RWPE1 (cell line): ENCODE measurements at regions not wholly inside any gene's neighbourhood (a gene's known extent, or its start where the extent isn't known, plus 50 kb on each side); places are given as distances from the start of the nearest gene placed in this dataset.

ENCODE experiments used
- CTCF ChIA-PET: fragments of 350-600 bp; sonication (Branson Sonifier 250); formaldehyde crosslinking; extraction: SDS; loops from one replicate; lab custom pipeline; 2021; lab: Yijun Ruan, JAX
- POLR2A ChIA-PET: fragments of 400-600 bp; formaldehyde crosslinking; extraction: SDS; loops from one replicate; lab custom pipeline; 2020; ENCODE audit warnings: antibody characterized with exemption; ENCODE audit not compliant: low non-redundant PET; lab: Yijun Ruan, JAX
- DNase-seq: peaks from one replicate; pipeline ENCODE4 v3.0.0; 2012; ENCODE audit warnings: low spot score
- H3K27ac ChIP-seq: fragments of 450-650 bp; 2 replicates; pipeline ENCODE4 v1.5.1; 2017
- TF ChIP-seq, protein P1 (sequence below): fragments of 450-650 bp; conservative IDR thresholded peaks from 2 replicates; pipeline ENCODE4 v1.5.1; 2017; ENCODE audit warnings: low read depth, mild to moderate bottlenecking

DNA sequence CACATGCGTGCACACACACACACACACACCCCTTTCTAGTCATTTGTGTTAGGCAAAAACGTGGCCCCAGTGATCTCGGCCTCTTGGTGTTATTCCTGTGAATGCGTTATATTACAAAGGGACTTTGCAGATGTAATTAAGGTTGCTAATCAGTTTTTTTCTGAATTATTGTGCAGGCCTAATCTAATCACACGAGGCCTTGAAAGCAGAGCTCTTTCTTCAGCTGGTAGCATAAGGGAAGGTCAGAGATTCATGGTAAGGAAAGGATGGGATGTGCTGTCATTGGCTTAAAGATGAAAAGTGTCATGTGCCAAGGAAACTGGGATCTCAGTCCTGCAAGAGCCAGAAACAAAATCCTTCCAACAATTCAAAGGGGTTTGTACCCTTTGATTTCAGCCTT, 113.4 kb upstream of the ELAC2 start:
- TF ChIP-seq, protein P1, sequence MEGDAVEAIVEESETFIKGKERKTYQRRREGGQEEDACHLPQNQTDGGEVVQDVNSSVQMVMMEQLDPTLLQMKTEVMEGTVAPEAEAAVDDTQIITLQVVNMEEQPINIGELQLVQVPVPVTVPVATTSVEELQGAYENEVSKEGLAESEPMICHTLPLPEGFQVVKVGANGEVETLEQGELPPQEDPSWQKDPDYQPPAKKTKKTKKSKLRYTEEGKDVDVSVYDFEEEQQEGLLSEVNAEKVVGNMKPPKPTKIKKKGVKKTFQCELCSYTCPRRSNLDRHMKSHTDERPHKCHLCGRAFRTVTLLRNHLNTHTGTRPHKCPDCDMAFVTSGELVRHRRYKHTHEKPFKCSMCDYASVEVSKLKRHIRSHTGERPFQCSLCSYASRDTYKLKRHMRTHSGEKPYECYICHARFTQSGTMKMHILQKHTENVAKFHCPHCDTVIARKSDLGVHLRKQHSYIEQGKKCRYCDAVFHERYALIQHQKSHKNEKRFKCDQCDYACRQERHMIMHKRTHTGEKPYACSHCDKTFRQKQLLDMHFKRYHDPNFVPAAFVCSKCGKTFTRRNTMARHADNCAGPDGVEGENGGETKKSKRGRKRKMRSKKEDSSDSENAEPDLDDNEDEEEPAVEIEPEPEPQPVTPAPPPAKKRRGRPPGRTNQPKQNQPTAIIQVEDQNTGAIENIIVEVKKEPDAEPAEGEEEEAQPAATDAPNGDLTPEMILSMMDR = no peak
- H3K27ac ChIP-seq = no peak overlapping the region
- POLR2A ChIA-PET = no interaction called here
- DNase-seq = no peak
- CTCF ChIA-PET = interaction anchor here (1.5 kb wide), 1 partner anchor 17 kb away, joined by 3 read pairs; no protein-coding TSS in a partner anchor

- ChIA-PET POLR2A (no interaction called here), CTCF (no interaction called here)
- H3K27ac ChIP-seq = no peak overlapping the region
- TF ChIP-seq, protein P1 = no peak
- no peak for DNase-seq
Measured at GRCh38 chr17:13129356-13129755, 111.5 kb upstream of the ELAC2 start.

DNA sequence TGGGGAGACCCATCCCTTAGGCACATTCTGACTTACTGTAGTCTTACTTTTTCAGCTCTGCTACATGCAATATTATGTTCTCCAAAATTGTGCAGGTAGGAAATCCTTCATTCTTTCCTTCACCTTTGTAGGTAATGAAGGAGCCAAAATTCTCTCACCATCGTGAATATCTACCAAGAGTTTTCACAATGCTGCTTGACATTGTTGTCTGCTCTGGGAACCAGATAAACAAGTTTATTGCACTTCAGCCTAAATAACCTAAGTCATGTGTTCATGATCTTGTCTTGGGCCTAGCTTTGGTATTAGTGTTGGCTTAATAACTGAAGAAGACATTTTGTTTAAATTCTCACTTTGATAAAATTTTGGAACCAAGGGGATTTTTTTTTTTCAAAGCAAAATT, 110.8 kb upstream of the ELAC2 start:
- POLR2A ChIA-PET = no interaction called here
- CTCF ChIA-PET = no interaction called here

GRCh38 chr17:13127921-13128602, 110.2 kb upstream of the ELAC2 start:
- POLR2A ChIA-PET = no interaction called here
- no peak for DNase-seq
- TF ChIP-seq, protein P1 = no peak
- no peak overlapping the region for H3K27ac ChIP-seq
- CTCF ChIA-PET = no interaction called here

More for the DNA sequence above, 110.8 kb upstream of the ELAC2 start:
- DNase-seq = no peak
- no peak overlapping the region for H3K27ac ChIP-seq
- TF ChIP-seq, protein P1 = no peak

- TF ChIP-seq, protein P1 = no peak
- no peak overlapping the region for H3K27ac ChIP-seq
- DNase-seq = no peak
- CTCF ChIA-PET = interaction anchor here (0.6 kb wide), 2 partner anchors 331 to 1237 kb away, joined by 3 to 4 read pairs; no protein-coding TSS in a partner anchor
- POLR2A ChIA-PET = no interaction called here
Measured at GRCh38 chr17:13120864-13121263, 103.0 kb upstream of the ELAC2 start.

- TF ChIP-seq, protein P1 = no peak
- POLR2A ChIA-PET = no interaction called here
- DNase-seq = no peak
- H3K27ac ChIP-seq = no peak overlapping the region
- CTCF ChIA-PET = no interaction called here
Measured at GRCh38 chr17:13118311-13118710, 100.5 kb upstream of the ELAC2 start.
